HG02973 (cell line): ENCODE measurements at regions not wholly inside any gene's neighbourhood (a gene's known extent, or its start where the extent isn't known, plus 50 kb on each side); places are given as distances from the start of the nearest gene placed in this dataset.

Source experiments
- ATAC-seq: cut with Tn5 transposase; IDR thresholded peaks from one replicate; pipeline ENCODE4 v1.9.1; 2021; ENCODE audit warnings: moderate library complexity; ENCODE audit not compliant: unreplicated experiment

DNA sequence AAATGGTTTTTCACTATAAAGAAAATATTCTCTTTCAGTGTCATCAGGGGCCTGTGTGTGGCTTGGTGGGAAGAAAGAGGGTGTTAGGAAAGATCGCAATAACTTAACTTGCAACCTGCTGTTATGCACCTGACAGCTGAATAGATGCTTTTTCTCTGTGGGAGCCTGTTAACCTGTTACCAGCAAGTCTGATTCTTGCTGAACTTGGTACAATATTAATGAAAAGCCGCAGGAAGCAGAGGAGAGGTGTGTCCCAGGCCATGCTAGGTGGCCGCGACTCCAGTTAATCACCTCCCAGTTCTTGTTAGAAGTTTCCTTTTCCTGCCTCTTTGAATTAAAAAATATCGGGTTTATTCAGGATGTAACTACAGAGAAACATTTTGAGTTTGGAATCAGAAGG lies 494.8 kb upstream of the AGA start:
- ATAC-seq: no peak

DNA sequence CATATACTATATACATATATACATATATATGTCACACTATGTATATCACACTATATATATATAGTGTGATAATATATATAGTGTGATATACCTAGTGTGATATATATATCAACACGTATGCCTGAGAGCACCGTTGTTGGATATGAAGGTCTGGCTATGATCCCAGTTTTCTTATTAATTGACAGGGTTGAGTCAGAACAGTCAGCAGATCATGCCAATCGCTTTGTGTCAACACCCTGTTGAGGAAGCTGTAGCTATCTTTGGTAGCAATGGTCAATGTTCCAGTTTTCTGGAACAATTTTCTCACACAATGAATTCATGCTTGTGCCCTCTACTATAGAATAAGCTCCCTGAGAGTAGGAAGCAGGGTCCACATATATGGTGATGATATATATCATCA lies 496.0 kb upstream of the AGA start:
- ATAC-seq: no peak

DNA sequence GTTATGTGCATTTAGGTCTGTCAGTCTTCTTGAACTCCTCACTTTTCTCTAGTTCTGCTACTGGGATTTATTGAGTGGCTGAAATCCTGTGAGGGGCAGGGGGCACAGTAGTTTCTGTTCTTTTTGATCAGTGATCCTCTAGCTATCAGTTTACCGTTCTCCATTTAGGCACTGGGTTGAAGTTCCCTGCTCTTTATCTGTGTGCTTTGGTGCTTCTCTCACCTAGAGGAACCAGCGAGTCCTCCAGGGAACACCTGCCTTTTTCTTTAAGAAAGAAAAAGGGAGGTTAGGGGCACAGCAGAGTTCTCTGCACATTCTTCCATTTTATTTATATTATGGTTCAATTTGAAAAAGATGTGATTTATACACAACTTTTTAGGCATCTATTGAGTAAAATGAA lies 503.0 kb upstream of the AGA start:
- no peak for ATAC-seq

DNA sequence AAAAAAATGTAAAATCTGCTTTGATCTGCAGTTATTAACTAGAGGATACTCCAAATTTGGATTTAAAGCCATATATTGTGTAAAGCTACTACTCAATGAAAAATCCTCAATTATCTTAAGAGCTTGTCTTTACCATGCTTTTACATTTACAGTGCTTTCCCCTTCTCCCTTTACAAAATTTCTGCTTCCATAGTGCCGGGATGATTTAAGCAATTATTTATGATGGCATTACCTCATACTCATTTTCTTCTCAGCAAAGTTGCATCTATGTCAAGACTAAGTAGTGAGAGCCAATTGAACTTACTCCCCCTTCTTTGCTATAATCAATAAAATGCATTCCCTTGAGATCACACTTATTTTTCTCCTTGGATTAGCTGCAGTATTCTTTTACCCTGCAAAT lies 505.4 kb upstream of the AGA start:
- no peak for ATAC-seq

DNA sequence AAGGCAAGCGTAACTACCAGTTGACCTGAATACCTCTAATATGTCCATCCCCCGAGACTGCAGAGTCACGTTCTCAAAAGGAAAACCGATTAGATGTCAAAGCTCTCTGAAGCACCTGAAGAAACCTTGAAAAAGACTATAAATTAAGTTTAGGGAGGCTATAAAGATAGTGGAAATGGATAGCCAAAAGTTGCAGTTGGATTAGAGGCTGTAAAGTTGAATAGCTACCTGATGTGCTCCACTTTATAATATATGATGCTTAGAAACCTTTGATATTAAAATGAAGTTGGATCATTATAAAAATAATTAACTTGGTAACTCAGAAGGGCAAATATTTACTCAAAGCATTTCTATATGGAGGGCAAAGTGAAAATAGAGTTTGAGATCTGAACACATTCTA lies 506.6 kb upstream of the AGA start:
- ATAC-seq: no peak

DNA sequence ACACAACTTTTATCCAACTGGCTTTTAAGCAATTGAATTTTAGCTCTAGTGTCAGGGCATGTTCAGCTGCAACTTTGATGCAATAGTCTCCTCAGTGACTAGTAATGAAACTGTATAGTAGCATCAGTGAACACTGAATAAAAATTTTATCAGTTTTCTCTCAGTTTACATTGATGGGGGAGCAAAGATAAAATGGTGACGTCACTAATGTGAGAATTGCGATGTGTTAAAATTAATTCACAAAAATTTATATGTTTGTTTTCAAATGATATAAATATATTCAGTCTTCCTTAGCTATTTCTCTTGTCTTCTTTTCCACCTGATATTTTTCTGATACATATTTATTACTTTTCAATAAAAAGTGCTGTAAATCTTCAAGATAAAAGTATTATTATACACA lies 508.8 kb upstream of the AGA start:
- no peak for ATAC-seq

DNA sequence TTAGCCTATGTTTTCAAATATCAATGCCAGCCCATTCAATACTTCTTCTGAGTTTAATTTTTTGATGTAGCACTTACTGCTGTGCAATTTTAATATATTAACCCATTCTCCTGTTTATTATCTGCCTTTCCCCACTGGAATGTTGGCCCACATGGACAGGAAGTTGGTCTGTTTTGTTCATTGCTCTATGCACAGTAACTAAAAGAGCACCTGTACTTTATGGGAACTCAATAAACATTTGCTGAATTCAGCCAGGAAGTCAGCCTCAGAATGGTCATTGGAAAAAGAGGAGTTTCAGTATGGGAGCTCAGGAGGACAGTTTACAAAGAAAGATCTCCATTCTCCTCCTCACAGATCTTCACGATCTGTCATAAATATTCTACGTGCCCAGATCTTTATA lies 510.5 kb upstream of the AGA start:
- ATAC-seq: no peak

DNA sequence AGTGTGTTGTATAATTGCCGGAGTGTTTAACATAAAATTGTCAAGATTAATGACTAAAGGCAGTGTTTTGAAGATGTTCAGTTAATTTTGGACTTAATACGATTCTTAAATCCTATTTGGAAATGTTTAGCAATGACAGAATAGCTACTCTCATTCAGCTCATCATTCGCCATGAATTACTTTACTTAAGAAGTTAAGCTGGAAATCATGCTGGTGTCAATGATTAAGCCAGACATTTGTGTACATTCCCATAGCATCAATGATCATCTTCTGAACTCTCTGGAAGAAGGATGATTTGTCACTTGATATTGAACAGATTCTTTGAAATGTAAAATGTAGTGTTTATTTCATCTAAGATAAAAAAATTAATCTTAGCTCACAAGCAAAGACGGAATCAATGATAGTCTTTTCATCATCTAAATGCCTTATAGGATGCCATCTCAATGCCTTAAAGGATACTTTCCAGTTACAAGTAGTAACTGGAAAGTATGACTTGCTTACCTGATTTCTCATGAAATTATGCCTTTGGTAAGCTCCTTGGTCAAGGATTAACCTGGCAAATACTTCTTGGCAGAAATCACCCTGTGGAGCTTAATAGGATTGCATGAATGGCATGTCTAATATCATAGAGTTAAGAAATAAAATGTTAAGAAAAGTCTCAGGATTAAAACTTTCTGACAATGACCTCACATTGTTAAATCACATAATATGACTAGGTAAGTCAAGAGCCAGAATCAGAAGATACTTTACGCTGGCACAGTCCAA lies 515.5 kb upstream of the AGA start:
- no peak for ATAC-seq

DNA sequence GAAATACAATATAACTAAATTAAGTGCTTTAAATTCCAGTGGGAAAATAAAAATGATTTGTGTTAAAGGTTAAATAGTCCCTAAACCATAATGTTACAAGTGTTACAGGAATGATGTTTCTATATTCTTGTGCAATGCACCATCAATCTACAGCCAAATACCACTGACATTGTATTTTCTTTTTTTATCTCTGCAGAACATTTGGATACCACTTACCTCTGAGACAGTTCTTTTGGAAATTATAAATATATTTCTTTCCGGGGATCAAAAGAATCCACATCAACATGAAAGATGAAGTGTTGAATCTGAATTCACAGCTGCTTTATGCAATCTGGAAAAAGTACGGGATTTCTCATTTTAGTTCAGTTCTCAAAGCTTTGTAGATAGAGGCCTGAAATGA lies 518.3 kb upstream of the AGA start:
- ATAC-seq: no peak

DNA sequence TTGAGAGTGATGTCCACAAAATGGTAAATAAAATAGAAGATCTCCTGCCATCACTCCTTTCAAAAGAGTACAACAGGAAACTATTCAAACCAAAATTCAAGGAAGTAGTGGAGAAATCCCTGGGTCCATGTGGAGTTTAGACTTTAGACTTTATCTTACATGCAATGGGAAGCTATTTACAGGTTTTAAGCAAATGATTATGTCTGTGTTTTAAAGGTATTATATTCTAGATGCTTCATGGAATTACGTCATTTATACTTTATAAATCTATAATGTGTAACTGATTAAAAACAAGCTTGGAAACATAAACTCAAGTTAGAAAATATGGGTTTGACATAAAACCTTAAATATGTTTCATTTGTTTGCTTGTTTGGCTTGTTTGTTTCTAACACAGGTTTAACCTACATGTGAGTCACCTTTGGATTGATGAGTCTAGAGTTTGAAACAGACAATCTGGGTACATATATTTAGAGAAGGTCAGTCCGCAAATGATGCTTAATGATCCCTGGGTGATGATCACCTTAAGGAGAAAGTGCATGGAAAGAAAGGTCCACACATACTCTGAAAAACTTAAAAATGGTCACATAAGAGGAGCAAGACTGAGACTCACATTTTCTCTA lies 519.6 kb upstream of the AGA start:
- no peak for ATAC-seq

DNA sequence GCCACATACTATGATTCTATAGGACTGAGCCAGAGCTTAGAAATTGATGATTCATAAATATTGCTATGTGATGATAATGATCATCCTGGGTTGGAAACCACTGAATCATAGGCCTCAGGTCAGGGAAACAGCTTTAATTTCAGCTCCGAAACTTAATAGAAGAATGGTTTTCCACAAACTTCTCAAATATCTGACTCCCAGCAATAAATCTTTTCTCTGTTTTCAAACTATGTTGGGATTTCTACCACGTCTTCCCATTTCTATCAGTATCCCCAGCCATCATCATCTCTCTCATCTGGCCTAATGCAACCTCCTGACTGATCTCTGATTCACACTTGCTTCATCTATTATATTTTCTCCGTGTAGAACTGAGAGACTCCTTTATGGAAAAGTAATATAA lies 521.8 kb upstream of the AGA start:
- ATAC-seq: no peak

DNA sequence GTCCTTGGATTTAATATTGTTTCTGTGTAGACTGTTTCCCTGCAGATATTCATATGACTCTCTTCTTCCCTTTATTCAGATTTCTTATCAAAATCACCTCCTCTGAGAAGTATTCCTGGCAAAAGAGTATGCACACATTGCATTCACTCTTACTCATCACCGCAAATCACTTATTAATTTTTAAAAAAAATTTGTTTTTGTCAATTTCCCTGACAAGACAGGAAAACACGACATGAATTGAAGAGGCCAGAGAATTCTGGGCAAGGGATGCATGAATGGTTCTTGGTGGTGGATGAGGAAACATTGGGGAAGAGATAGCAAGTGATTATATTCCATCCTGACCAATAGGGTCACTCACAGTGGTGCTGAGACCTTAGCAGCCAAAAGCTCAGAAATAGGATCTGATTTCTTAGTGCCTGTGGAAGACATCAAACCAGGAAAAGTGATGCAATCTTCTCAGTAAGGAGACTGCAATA lies 522.5 kb upstream of the AGA start:
- ATAC-seq: no peak

DNA sequence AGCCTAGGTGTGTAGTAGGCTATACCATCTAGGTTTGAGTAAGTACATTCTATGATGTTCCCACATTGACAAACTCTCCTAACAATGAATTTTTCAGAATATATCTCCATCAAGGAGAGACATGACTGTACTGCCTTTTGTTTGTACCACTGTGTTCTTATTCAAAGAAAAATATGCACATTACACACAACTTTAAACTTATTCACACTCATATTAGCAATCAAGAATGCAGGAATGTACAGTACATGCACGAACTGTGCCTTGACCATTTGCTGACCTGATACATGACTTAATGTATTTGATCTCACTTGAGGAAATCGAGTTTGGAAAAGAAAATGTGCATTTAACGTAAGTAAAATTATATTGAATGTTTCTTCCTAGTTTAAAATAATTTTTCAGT lies 525.1 kb upstream of the AGA start:
- ATAC-seq: no peak

DNA sequence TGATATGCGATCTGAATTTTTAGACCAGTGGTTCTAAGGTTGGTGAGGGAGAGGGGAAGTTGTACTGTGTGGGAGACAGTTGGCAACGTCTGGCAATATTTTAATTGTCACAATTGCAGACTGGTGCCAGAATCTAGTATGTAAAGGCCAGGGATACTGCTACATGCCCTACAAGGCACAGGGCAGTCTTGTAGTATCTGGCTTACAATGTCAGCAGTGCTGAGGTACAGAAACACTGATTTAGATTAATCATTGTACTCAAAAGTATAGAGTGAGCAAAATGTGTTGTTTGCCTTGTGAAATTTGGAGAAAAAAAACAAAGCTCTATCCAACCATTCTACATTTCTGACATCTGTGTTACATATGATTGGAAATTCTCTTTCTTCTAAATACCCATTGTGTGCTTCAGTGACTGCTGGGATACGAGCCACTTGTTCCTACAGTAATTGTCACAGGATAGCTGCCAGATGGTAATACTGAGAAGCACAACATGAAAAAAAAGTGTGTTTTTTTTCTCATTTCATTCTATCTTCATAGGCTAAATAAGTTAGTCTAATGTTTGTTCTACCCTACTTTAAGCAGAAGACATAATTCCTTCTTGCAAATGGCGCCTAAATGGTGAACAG lies 526.7 kb upstream of the AGA start:
- no peak for ATAC-seq

DNA sequence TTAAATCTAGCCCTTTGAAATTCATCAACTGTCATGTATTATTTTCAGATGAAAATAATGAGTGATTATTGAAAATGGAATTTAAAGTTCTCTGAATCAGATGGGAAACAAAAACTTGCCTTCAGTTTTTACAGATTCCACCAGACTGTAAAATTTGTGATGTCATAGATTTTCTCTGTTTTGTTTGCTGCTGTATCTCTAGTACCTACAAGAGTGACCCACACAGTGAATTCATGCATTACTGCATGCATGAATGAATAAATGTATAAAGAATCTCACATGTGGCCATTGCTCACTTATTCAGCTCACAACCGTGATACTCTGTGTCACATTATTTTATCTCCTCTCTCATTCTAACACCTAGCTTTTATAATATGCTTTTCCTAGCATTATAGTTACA lies 532.2 kb upstream of the AGA start:
- ATAC-seq: no peak

DNA sequence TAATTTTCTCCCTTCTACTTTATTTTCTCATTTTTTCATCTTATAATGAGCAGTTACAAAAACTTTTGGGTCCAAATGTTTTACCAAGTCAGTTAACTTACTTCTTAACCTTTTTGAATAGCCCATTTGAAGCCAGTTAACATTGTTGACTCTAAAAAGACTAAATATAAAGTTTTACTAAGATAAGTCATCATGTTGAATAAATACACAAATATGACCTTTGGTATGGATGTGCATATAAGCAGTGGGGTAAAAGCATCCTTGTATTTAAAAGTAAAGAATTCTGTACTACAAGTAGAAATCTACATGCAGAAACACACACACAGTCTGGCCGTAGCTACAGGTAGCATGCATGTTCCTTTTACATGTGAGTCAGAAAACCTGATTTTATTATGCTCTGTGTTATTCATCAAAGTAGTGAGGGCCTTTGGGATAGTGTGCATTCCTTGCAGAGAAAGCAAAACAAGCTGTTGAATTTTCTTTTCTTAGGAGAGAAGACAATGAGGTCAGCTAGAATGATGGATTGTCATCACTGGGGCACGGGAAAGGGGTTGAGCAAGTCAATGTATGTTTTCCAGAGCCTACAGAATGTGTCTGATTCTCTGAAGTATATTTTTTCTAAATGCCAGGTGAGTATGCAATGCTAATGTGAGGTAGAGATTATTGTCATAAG lies 533.2 kb upstream of the AGA start:
- no peak for ATAC-seq

DNA sequence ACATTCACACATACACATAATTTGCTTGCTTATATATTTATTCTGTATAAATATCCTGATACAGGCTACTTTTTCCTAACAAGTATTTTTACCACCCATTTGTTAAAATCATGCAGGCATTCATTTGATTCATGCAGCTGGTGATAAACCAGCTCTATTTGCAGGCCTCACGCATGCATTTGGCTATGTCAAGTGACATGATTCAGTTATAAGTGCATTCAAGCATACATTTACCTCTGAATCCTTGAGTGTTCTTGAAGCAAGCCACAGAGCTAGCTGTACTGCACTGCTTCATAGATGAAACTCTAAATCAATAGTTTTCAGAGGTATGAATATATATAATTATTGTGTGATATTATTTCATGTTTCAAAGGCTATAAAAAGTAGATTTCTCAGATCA lies 544.0 kb upstream of the AGA start:
- no peak for ATAC-seq

DNA sequence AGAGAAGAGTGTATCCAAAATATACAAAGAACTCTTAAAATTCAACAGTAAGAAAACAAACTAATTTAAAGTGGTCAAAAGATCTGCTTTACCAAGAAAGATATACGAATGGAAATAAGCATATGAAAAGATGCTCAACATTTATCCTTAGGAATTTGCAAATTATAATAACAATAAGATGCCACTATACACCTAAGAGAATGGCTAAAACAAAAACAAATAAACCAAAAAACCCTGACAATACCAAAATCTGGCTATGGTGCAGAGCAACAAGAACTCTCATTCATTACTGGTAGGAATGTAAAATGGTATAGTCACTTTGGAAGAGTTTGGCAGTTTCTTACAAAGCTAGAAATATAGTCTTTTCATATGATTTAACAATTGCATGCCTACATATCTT lies 545.7 kb upstream of the AGA start:
- ATAC-seq: no peak

DNA sequence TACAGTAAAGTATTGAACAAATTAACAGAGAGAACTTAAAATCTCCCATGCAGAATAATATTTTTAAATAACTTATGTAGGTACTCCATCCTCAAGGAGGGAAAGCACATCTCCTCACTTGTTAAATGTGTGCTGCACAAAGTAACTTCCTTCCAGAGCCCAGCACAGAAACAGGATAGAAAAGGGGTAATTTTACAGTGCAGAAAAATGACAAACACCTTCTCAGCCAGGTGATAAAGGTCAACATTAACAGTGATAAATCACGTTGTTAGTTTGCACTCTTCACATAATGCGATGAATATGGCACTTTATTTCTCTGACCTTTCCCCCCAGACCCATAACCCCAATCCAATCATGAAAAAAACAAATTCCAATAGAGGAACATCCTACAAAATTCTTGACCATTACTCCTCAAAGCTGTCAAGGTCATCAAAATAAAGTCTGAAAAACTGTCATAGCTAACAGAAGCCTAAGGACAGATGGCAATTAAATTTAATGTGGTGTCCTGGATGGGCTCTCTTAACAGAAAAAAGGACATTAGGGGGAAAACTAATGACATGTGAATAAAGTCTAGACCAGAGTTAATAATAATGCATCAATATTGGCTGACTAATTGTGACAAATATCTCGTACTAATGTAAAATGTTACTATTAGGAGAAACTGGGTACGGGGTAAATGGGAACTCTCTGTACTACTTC lies 547.4 kb upstream of the AGA start:
- no peak for ATAC-seq

DNA sequence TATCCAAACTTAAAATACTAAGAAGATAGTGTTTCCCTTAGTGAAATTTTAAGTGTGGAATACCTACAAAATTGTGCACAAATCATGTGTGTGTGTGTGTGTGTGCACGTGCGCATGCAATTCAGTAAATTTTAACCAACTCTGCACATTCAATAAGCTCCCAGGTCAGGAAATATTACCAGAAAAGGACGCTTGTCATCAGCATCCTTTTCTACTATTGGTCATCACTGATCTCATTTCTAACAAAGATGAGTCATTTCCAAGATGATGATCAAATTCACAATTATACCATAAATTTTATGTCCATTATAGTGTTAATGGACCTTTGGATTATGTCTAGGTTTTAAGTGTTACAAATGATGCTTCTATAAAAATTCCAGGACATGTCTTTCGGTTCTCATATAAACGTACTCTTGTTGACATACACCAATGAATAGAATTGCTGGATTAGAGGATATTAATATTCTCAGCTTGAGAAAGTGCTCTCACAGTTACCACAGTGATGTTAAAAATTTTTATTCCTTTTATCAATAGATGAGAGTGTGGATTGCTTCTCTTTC lies 560.9 kb upstream of the AGA start:
- no peak for ATAC-seq

DNA sequence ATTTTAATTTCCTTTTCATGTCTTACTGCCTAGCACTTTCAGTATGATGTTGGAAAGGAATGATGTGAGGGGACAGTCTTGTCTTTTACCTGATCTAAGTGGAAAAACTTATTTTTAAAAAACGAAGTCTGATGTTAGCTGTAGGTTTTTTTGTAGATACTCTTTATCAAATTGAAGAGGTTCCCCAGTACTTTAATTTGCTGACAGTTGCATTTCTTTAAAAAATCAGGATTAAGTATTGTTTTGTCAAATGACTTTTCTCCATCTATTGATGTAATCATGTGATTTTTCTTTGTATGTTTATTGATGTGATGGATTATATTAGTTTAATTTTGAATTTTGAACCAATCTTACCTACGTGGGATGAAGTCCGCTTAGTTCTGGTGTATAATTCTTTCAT lies 568.4 kb upstream of the AGA start:
- no peak for ATAC-seq
